HG03139 (cell line): ENCODE measurements at regions not wholly inside any gene's neighbourhood (a gene's known extent, or its start where the extent isn't known, plus 50 kb on each side); places are given as distances from the start of the nearest gene placed in this dataset.

Experiments used
- ATAC-seq: cut with Tn5 transposase; IDR thresholded peaks from one replicate; pipeline ENCODE4 v1.9.1; 2021; ENCODE audit not compliant: unreplicated experiment

GRCh38 chr6:37105148-37106050, 64.6 kb upstream of the PIM1 start:
- no peak for ATAC-seq

- no peak for ATAC-seq
These were observed 63.9 kb upstream of the PIM1 start for GRCh38 chr6:37106051-37106363.

- ATAC-seq = no peak
These were observed 63.4 kb upstream of the PIM1 start for GRCh38 chr6:37106554-37106953.

- no peak for ATAC-seq
These were observed 62.9 kb upstream of the PIM1 start for GRCh38 chr6:37106982-37107491.

- no peak for ATAC-seq
These were observed 60.0 kb upstream of the PIM1 start for GRCh38 chr6:37109714-37110499.

GRCh38 chr6:37110500-37111461, 59.2 kb upstream of the PIM1 start:
- ATAC-seq = no peak

- no peak for ATAC-seq
These were observed 56.0 kb upstream of the PIM1 start for GRCh38 chr6:37113976-37114375.

GRCh38 chr6:37114612-37115011, 55.3 kb upstream of the PIM1 start:
- ATAC-seq = no peak

- no peak for ATAC-seq
These were observed 54.6 kb upstream of the PIM1 start for GRCh38 chr6:37115236-37115895.

GRCh38 chr6:37116326-37116725, 53.6 kb upstream of the PIM1 start:
- no peak for ATAC-seq

- ATAC-seq = no peak
These were observed 50.5 kb upstream of the PIM1 start for GRCh38 chr6:37119387-37119886.
